ENCODE measurements at regions not wholly inside any gene's neighbourhood (a gene's known extent, or its start where the extent isn't known, plus 50 kb on each side); places are given as distances from the start of the nearest gene placed in this dataset.

GRCh38 chr4:115759231-115759630 is 645.8 kb upstream of the NDST4 start:
- H3K4me1 ChIP-seq (ENCODE audit: insufficient read depth, low read length), result no peaks in the 10 kb centered on the region
- H3K27ac ChIP-seq (ENCODE audit: low read depth, low read length), result no peak overlapping the region
- no peaks in the 10 kb centered on the region for H3K36me3 ChIP-seq (ENCODE audit: insufficient read depth, low read length)
- DNase-seq (ENCODE audit: insufficient read length, low spot score, missing footprints), result no peak
- no peaks in the 10 kb centered on the region for H3K79me2 ChIP-seq (ENCODE audit: insufficient read depth, low read length)
- no peaks in the 10 kb centered on the region for H4K20me1 ChIP-seq (ENCODE audit: insufficient read depth, low read length)
- H3K9me3 ChIP-seq (ENCODE audit: low read depth, low read length), result peaks cover 1% of the 10 kb centered on the region
- H2AFZ ChIP-seq (ENCODE audit: low read length), result no peak overlapping the region
- TF ChIP-seq CTCF (IDR thresholded peaks at IDR 0.05; ENCODE audit: extremely low read depth, low read depth, low read length), result no peak
- H3K27me3 ChIP-seq (ENCODE audit: insufficient read depth, low read length), result no peaks in the 10 kb centered on the region
- no peak overlapping the region for H3K4me3 ChIP-seq (ENCODE audit: insufficient read depth, low read length)
- no peak overlapping the region for H3K4me2 ChIP-seq (ENCODE audit: insufficient read depth, low read length)

- no peak for TF ChIP-seq CTCF (IDR thresholded peaks at IDR 0.05; ENCODE audit: extremely low read depth, low read depth, low read length)
- Histone ChIP-seq H2AFZ (ENCODE audit: low read length) (no peak overlapping the region), H3K27me3 (ENCODE audit: insufficient read depth, low read length) (no peaks in the 10 kb centered on the region), H3K36me3 (ENCODE audit: insufficient read depth, low read length) (no peaks in the 10 kb centered on the region), H3K4me2 (ENCODE audit: insufficient read depth, low read length) (no peak overlapping the region), H3K4me1 (ENCODE audit: insufficient read depth, low read length) (no peaks in the 10 kb centered on the region), H3K79me2 (ENCODE audit: insufficient read depth, low read length) (no peaks in the 10 kb centered on the region), H3K9me3 (ENCODE audit: low read depth, low read length) (no peaks in the 10 kb centered on the region), H4K20me1 (ENCODE audit: insufficient read depth, low read length) (no peaks in the 10 kb centered on the region), H3K4me3 (ENCODE audit: insufficient read depth, low read length) (no peak overlapping the region), H3K27ac (ENCODE audit: low read depth, low read length) (no peak overlapping the region)
- no peak for DNase-seq (ENCODE audit: insufficient read length, low spot score, missing footprints)
These were observed 636.0 kb upstream of the NDST4 start for GRCh38 chr4:115749404-115749803.

- H2AFZ ChIP-seq (ENCODE audit: low read length), result no peak overlapping the region
- no peak for DNase-seq (ENCODE audit: insufficient read length, low spot score, missing footprints)
- no peak overlapping the region for H3K4me2 ChIP-seq (ENCODE audit: insufficient read depth, low read length)
- no peaks in the 10 kb centered on the region for H3K9me3 ChIP-seq (ENCODE audit: low read depth, low read length)
- no peak overlapping the region for H3K27ac ChIP-seq (ENCODE audit: low read depth, low read length)
- H3K4me1 ChIP-seq (ENCODE audit: insufficient read depth, low read length), result no peaks in the 10 kb centered on the region
- no peaks in the 10 kb centered on the region for H3K79me2 ChIP-seq (ENCODE audit: insufficient read depth, low read length)
- no peak for TF ChIP-seq CTCF (IDR thresholded peaks at IDR 0.05; ENCODE audit: extremely low read depth, low read depth, low read length)
- H3K27me3 ChIP-seq (ENCODE audit: insufficient read depth, low read length), result no peaks in the 10 kb centered on the region
- no peaks in the 10 kb centered on the region for H4K20me1 ChIP-seq (ENCODE audit: insufficient read depth, low read length)
- H3K4me3 ChIP-seq (ENCODE audit: insufficient read depth, low read length), result no peak overlapping the region
- no peaks in the 10 kb centered on the region for H3K36me3 ChIP-seq (ENCODE audit: insufficient read depth, low read length)
These were observed 627.4 kb upstream of the NDST4 start for GRCh38 chr4:115740806-115741205.

- H3K4me2 ChIP-seq (ENCODE audit: insufficient read depth, low read length), result no peak overlapping the region
These were observed 616.4 kb upstream of the NDST4 start for GRCh38 chr4:115729739-115730266.

More at GRCh38 chr4:115729739-115730266, 616.4 kb upstream of the NDST4 start:
- Histone ChIP-seq H3K4me3 (ENCODE audit: insufficient read depth, low read length) (no peak overlapping the region), H3K27me3 (ENCODE audit: insufficient read depth, low read length) (no peaks in the 10 kb centered on the region), H4K20me1 (ENCODE audit: insufficient read depth, low read length) (no peaks in the 10 kb centered on the region), H3K9me3 (ENCODE audit: low read depth, low read length) (peaks cover 2% of the 10 kb centered on the region), H3K27ac (ENCODE audit: low read depth, low read length) (no peak overlapping the region), H3K4me1 (ENCODE audit: insufficient read depth, low read length) (no peaks in the 10 kb centered on the region), H3K36me3 (ENCODE audit: insufficient read depth, low read length) (no peaks in the 10 kb centered on the region), H2AFZ (ENCODE audit: low read length) (no peak overlapping the region), H3K79me2 (ENCODE audit: insufficient read depth, low read length) (no peaks in the 10 kb centered on the region)
- no peak for DNase-seq (ENCODE audit: insufficient read length, low spot score, missing footprints)
- no peak for TF ChIP-seq CTCF (IDR thresholded peaks at IDR 0.05; ENCODE audit: extremely low read depth, low read depth, low read length)

Data from osteoblast (primary cell).